ENCODE measurements at regions not wholly inside any gene's neighbourhood (a gene's known extent, or its start where the extent isn't known, plus 50 kb on each side); places are given as distances from the start of the nearest gene placed in this dataset.
A peak's percentile ranks its signal among the peaks of the same experiment; 100 is the strongest.

DNA sequence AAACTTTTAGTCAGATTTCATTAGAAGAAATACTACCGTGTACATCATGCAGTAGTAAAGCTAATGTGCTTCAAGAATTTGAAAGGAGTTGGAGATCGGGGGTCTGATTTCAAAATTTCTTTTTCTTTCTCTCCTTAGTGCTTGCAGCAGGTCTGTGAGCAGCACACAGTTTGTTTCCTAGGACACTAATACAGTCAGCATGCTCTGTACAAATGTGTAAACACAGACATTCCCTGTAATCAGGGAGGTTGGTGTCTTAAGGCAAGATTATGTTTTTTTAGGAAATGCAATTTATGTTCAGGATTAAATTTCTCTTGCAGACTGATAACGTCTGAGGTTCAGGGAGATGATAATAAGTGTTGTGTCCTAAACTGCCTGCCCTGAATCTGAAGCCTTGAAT lies 142.7 kb downstream of the ALX1 start:
- H3K36me3 ChIP-seq (ENCODE audit: insufficient read depth, low read length) = no peaks in the 10 kb centered on the region
- no peaks in the 10 kb centered on the region for H3K9me3 ChIP-seq (ENCODE audit: control insufficient read depth in 1 of 2, insufficient read depth in 1 of 2, low read length in 2 of 2)
- no peaks in the 10 kb centered on the region for H3K36me3 Mint-ChIP-seq (ENCODE audit: low read depth)
- no peak for DNase-seq
- H3K4me3 Mint-ChIP-seq = no peak overlapping the region
- intact Hi-C loops (cut with DNase I, micrococcal nuclease) = no loop called here
- no peak overlapping the region for H3K4me3 ChIP-seq (ENCODE audit: low read length)
- no peak overlapping the region for H3K27ac Mint-ChIP-seq
- no peak overlapping the region for H3K27ac ChIP-seq (ENCODE audit: low read depth in 1 of 2, low read length in 2 of 2)
- no peaks in the 10 kb centered on the region for H3K9me3 Mint-ChIP-seq
- TF ChIP-seq, protein P1, sequence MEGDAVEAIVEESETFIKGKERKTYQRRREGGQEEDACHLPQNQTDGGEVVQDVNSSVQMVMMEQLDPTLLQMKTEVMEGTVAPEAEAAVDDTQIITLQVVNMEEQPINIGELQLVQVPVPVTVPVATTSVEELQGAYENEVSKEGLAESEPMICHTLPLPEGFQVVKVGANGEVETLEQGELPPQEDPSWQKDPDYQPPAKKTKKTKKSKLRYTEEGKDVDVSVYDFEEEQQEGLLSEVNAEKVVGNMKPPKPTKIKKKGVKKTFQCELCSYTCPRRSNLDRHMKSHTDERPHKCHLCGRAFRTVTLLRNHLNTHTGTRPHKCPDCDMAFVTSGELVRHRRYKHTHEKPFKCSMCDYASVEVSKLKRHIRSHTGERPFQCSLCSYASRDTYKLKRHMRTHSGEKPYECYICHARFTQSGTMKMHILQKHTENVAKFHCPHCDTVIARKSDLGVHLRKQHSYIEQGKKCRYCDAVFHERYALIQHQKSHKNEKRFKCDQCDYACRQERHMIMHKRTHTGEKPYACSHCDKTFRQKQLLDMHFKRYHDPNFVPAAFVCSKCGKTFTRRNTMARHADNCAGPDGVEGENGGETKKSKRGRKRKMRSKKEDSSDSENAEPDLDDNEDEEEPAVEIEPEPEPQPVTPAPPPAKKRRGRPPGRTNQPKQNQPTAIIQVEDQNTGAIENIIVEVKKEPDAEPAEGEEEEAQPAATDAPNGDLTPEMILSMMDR (IDR thresholded peaks at IDR 0.05) = no peak
- no peaks in the 10 kb centered on the region for H3K27me3 ChIP-seq (ENCODE audit: control insufficient read depth in 1 of 2, insufficient read depth in 2 of 2, low read length in 2 of 2)
- H3K4me1 ChIP-seq (ENCODE audit: insufficient read depth, low read length) = no peaks in the 10 kb centered on the region
- ChIA-PET POLR2A (no interaction called here), CTCF (no interaction called here)
- ATAC-seq (ENCODE audit: poor library complexity) = no peak
- no peaks in the 10 kb centered on the region for H3K27me3 Mint-ChIP-seq
- no peaks in the 10 kb centered on the region for H3K4me1 Mint-ChIP-seq (ENCODE audit: low read depth)

DNA sequence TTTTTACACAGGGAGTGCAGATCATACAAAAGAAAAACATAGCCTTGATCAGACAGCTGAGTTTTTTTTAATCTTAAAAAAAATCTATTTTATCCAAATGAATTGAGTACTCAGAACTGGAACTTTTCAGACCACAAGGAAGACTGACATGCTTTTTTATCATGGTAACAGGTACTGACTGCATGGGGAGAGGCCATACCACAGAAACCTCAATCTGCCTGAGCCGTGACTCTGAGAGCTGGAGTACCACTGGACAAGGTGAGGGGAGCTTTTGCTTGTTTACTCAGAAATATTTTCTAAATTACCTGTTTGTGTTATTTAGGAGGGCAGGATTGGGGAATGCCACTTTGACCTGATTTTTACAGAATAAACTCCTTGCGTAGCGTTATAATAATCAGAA lies 143.9 kb downstream of the ALX1 start:
- no peak overlapping the region for H3K4me3 ChIP-seq (ENCODE audit: low read length)
- no peaks in the 10 kb centered on the region for H3K36me3 ChIP-seq (ENCODE audit: insufficient read depth, low read length)
- ChIA-PET POLR2A (no interaction called here), CTCF (no interaction called here)
- Mint-ChIP-seq H3K4me3 (no peak overlapping the region), H3K9me3 (no peaks in the 10 kb centered on the region), H3K36me3 (ENCODE audit: low read depth) (no peaks in the 10 kb centered on the region), H3K4me1 (ENCODE audit: low read depth) (no peaks in the 10 kb centered on the region), H3K27ac (no peak overlapping the region), H3K27me3 (no peaks in the 10 kb centered on the region)
- TF ChIP-seq, protein P1 (IDR thresholded peaks at IDR 0.05) = peak; percentile 19
- no peak overlapping the region for H3K27ac ChIP-seq (ENCODE audit: low read depth in 1 of 2, low read length in 2 of 2)
- intact Hi-C loops (cut with DNase I, micrococcal nuclease) = no loop called here
- ATAC-seq (ENCODE audit: poor library complexity) = no peak
- no peaks in the 10 kb centered on the region for H3K27me3 ChIP-seq (ENCODE audit: control insufficient read depth in 1 of 2, insufficient read depth in 2 of 2, low read length in 2 of 2)
- DNase-seq = no peak
- no peaks in the 10 kb centered on the region for H3K4me1 ChIP-seq (ENCODE audit: insufficient read depth, low read length)
- H3K9me3 ChIP-seq (ENCODE audit: control insufficient read depth in 1 of 2, insufficient read depth in 1 of 2, low read length in 2 of 2) = no peaks in the 10 kb centered on the region

DNA sequence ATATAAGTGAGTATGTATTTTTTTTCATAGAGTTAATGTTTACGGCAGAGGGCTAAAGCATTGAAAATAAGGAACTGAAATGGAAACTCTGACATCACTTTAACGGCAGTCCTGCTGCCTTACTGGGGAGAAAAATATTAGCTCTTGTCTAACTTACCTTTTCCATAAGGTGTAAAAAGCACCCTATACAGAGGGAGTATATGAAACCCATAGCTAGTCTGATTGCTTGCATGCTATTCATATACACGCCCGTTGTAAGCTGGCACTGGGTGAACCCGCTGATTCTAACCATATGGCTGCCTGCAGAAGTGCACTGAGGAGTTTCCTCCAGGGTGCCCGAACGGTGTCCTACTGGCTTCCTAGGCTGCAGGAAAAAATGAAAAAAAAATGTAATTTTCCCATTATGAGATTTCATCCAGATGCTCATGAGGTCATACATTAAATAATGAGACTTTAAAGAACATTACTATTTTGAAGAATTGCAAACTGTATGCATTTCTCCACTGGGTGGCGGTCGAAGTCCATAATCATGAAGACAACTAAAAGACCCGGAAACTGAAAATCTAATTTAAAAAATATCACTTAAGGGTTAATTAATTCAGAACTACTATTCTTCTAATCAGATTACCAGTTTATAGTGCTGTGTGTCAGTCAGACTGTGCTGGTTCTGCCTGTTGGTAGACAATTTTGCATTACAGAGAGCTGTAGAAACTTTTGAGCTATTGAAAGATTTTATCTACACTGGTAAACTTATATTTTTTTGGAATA lies 144.7 kb downstream of the ALX1 start:
- Histone ChIP-seq H3K36me3 (ENCODE audit: insufficient read depth, low read length) (no peaks in the 10 kb centered on the region), H3K9me3 (ENCODE audit: control insufficient read depth in 1 of 2, insufficient read depth in 1 of 2, low read length in 2 of 2) (no peaks in the 10 kb centered on the region), H3K27me3 (ENCODE audit: control insufficient read depth in 1 of 2, insufficient read depth in 2 of 2, low read length in 2 of 2) (no peaks in the 10 kb centered on the region), H3K27ac (ENCODE audit: low read depth in 1 of 2, low read length in 2 of 2) (no peak overlapping the region), H3K4me3 (ENCODE audit: low read length) (no peak overlapping the region), H3K4me1 (ENCODE audit: insufficient read depth, low read length) (no peaks in the 10 kb centered on the region)
- peak in 2 of 14 experiments; percentile 2 to 3 for DNase-seq
- no peaks in the 10 kb centered on the region for H3K4me1 Mint-ChIP-seq (ENCODE audit: low read depth)
- CTCF ChIA-PET = no interaction called here
- intact Hi-C loops (cut with DNase I, micrococcal nuclease) = no loop called here
- TF ChIP-seq, protein P1 (IDR thresholded peaks at IDR 0.05) = no peak
- no peaks in the 10 kb centered on the region for H3K9me3 Mint-ChIP-seq
- no peak overlapping the region for H3K4me3 Mint-ChIP-seq
- POLR2A ChIA-PET = interaction anchor here (0.6 kb wide), 1 partner anchor 1493 kb away, joined by 4 read pairs; no protein-coding TSS in a partner anchor
- ATAC-seq (ENCODE audit: poor library complexity) = no peak
- H3K27ac Mint-ChIP-seq = no peak overlapping the region
- H3K27me3 Mint-ChIP-seq = no peaks in the 10 kb centered on the region
- no peaks in the 10 kb centered on the region for H3K36me3 Mint-ChIP-seq (ENCODE audit: low read depth)
